PC-3 (cell line): ENCODE measurements at regions not wholly inside any gene's neighbourhood (a gene's known extent, or its start where the extent isn't known, plus 50 kb on each side); places are given as distances from the start of the nearest gene placed in this dataset.

ENCODE experiments used
- ATAC-seq: fragments of 200-7000 bp; cut with Tn5 transposase; 2 replicates; pipeline ENCODE4 v1.9.1; 2020; ENCODE audit warnings: mild to moderate bottlenecking, moderate library complexity
- BruUV-seq: library from RNA; stranded (reverse); fragments of 400-500 nt; replicated peaks from 2 replicates; lab custom pipeline; 2021; lab: Mats Ljungman, UMichigan
- CTCF ChIA-PET: fragments of 300-600 bp; sonication (Branson Sonifier 250); formaldehyde crosslinking; loops from one replicate; lab custom pipeline; 2022; ENCODE audit warnings: antibody characterized with exemption; lab: Charles Lee
- POLR2A ChIA-PET: fragments of 300-600 bp; sonication (Branson Sonifier 250); formaldehyde crosslinking; loops from one replicate; lab custom pipeline; 2022; ENCODE audit warnings: antibody characterized with exemption; ENCODE audit not compliant: unreplicated experiment; lab: Charles Lee
- DNase-seq: peaks from one replicate; pipeline ENCODE4 v3.0.0-alpha.2; 2015
- H2AFZ ChIP-seq: fragments of 300-600 bp; sonication (generic); 2 replicates; pipeline ENCODE4 v1.6.0; 2016; ENCODE audit warnings: antibody characterized with exemption, low read length
- H3F3A ChIP-seq: fragments of 300-600 bp; sonication (generic); one replicate; pipeline ENCODE4 v1.6.0; 2017; ENCODE audit warnings: antibody characterized with exemption, low read length, control low read depth, mild to moderate bottlenecking; ENCODE audit not compliant: unreplicated experiment
- H3K27ac ChIP-seq: fragments of 300-600 bp; sonication (generic); 2 replicates; pipeline ENCODE4 v1.5.1; 2016; ENCODE audit warnings: mild to moderate bottlenecking, low read length
- H3K27me3 ChIP-seq: fragments of 300-600 bp; sonication (generic); 2 replicates; pipeline ENCODE4 v1.6.1; 2016; ENCODE audit warnings: low read length, mixed read lengths
- H3K36me3 ChIP-seq: fragments of 300-600 bp; sonication (generic); 2 replicates; pipeline ENCODE4 v1.6.1; 2016; ENCODE audit warnings: low read depth, mixed run types, low read length, mixed read lengths
- H3K4me1 ChIP-seq: fragments of 300-600 bp; sonication (generic); 2 replicates; pipeline ENCODE4 v1.5.1; 2016; ENCODE audit warnings: low read length; ENCODE audit not compliant: insufficient read depth
- H3K4me2 ChIP-seq: fragments of 300-600 bp; sonication (generic); 2 replicates; pipeline ENCODE4 v1.6.0; 2016; ENCODE audit warnings: low read length
- H3K4me3 ChIP-seq: fragments of 300-600 bp; sonication (generic); 2 replicates; pipeline ENCODE4 v1.5.1; 2016; ENCODE audit warnings: mild to moderate bottlenecking, low read length, mixed read lengths
- H3K79me2 ChIP-seq: fragments of 300-600 bp; sonication (generic); 2 replicates; pipeline ENCODE4 v1.6.1; 2017; ENCODE audit warnings: low read length, mixed read lengths
- H3K9ac ChIP-seq: fragments of 300-600 bp; sonication (generic); 2 replicates; pipeline ENCODE4 v1.6.0; 2016; ENCODE audit warnings: mild to moderate bottlenecking, low read length
- H3K9me2 ChIP-seq: fragments of 300-600 bp; sonication (generic); replicated peaks from 2 replicates; pipeline ENCODE4 v1.6.1; 2016; ENCODE audit warnings: mixed run types, low read length, mixed read lengths
- H3K9me3 ChIP-seq: fragments of 300-600 bp; sonication (generic); 2 replicates; pipeline ENCODE4 v1.6.1; 2016; ENCODE audit warnings: low read length, mixed read lengths
- H4K20me1 ChIP-seq: fragments of 300-600 bp; sonication (generic); 2 replicates; pipeline ENCODE4 v1.6.1; 2016; ENCODE audit warnings: low read length, mixed read lengths
- CTCF ChIP-seq: fragments of 300-600 bp; sonication (generic); conservative IDR thresholded peaks from 2 replicates; pipeline ENCODE4 v1.5.1; 2017; ENCODE audit warnings: antibody characterized with exemption, low read depth, mild to moderate bottlenecking, low read length
- EZH2 ChIP-seq: fragments of 300-600 bp; sonication (generic); IDR thresholded peaks from one replicate; pipeline ENCODE4 v1.6.1; 2017; ENCODE audit warnings: antibody characterized with exemption, mild to moderate bottlenecking, low read length; ENCODE audit not compliant: unreplicated experiment
- EZH2phosphoT487 ChIP-seq: fragments of 300-600 bp; sonication (generic); IDR thresholded peaks from 2 replicates; pipeline ENCODE4 v1.6.1; 2018; ENCODE audit warnings: mild to moderate bottlenecking, antibody characterized with exemption, low read length, borderline replicate concordance
- intact Hi-C: fragments of 100-400 bp; cut with micrococcal nuclease; formaldehyde crosslinking; loops from 2 replicates; pipeline ENCODE4 v1.9.0; 2023

GRCh38 chr2:108073415-108074072, 87.2 kb downstream of the SLC5A7 start:
- DNase-seq, result no peak
- no peak overlapping the region for H3K4me3 ChIP-seq
- no peaks in the 10 kb centered on the region for H4K20me1 ChIP-seq
- no peaks in the 10 kb centered on the region for H3F3A ChIP-seq
- no peaks in the 10 kb centered on the region for H3K4me1 ChIP-seq
- intact Hi-C loops, result no loop called here
- no peak for ATAC-seq
- H3K79me2 ChIP-seq, result no peaks in the 10 kb centered on the region
- H3K27me3 ChIP-seq, result peaks cover 83% of the 10 kb centered on the region
- H3K36me3 ChIP-seq, result no peaks in the 10 kb centered on the region
- H3K4me2 ChIP-seq, result no peak overlapping the region
- ChIA-PET POLR2A (no interaction called here), CTCF (no interaction called here)
- BruUV-seq, result no TSS peak
- no peak for TF ChIP-seq CTCF
- no peak for TF ChIP-seq EZH2
- TF ChIP-seq EZH2phosphoT487, result no peak
- no peak overlapping the region for H3K27ac ChIP-seq
- H3K9me3 ChIP-seq, result no peaks in the 10 kb centered on the region
- no peak overlapping the region for H2AFZ ChIP-seq
- no peak overlapping the region for H3K9ac ChIP-seq
- no peaks in the 10 kb centered on the region for H3K9me2 ChIP-seq

GRCh38 chr2:108074150-108074549, 87.8 kb downstream of the SLC5A7 start:
- Histone ChIP-seq H3K4me2 (no peak overlapping the region), H3K79me2 (no peaks in the 10 kb centered on the region), H3K4me3 (no peak overlapping the region), H3K27ac (no peak overlapping the region), H3F3A (no peaks in the 10 kb centered on the region), H2AFZ (no peak overlapping the region), H3K9ac (no peak overlapping the region), H3K36me3 (no peaks in the 10 kb centered on the region), H3K9me2 (no peaks in the 10 kb centered on the region), H3K9me3 (no peaks in the 10 kb centered on the region), H3K27me3 (peaks cover 77% of the 10 kb centered on the region), H3K4me1 (no peaks in the 10 kb centered on the region), H4K20me1 (no peaks in the 10 kb centered on the region)
- CTCF ChIA-PET, result no interaction called here
- TF ChIP-seq EZH2 (no peak), EZH2phosphoT487 (no peak), CTCF (no peak)
- no TSS peak for BruUV-seq
- intact Hi-C loops, result no loop called here
- ATAC-seq, result no peak
- POLR2A ChIA-PET, result no interaction called here
- DNase-seq, result no peak

GRCh38 chr2:108074946-108075345, 88.6 kb downstream of the SLC5A7 start:
- BruUV-seq, result no TSS peak

More at GRCh38 chr2:108074946-108075345, 88.6 kb downstream of the SLC5A7 start:
- DNase-seq (no peak), ATAC-seq (no peak)
- no peaks in the 10 kb centered on the region for H3F3A ChIP-seq
- H3K79me2 ChIP-seq, result no peaks in the 10 kb centered on the region
- no peak overlapping the region for H3K4me3 ChIP-seq
- intact Hi-C loops, result no loop called here
- no peaks in the 10 kb centered on the region for H3K9me3 ChIP-seq
- no peak overlapping the region for H3K9ac ChIP-seq
- TF ChIP-seq EZH2 (no peak), EZH2phosphoT487 (no peak), CTCF (no peak)
- no peaks in the 10 kb centered on the region for H3K36me3 ChIP-seq
- H4K20me1 ChIP-seq, result no peaks in the 10 kb centered on the region
- no peak overlapping the region for H3K4me2 ChIP-seq
- peaks cover 69% of the 10 kb centered on the region for H3K27me3 ChIP-seq
- H3K27ac ChIP-seq, result no peak overlapping the region
- CTCF ChIA-PET, result no interaction called here
- POLR2A ChIA-PET, result no interaction called here
- no peaks in the 10 kb centered on the region for H3K9me2 ChIP-seq
- H2AFZ ChIP-seq, result no peak overlapping the region
- no peaks in the 10 kb centered on the region for H3K4me1 ChIP-seq
